Keratinocyte (primary cell): ENCODE measurements at regions not wholly inside any gene's neighbourhood (a gene's known extent, or its start where the extent isn't known, plus 50 kb on each side); places are given as distances from the start of the nearest gene placed in this dataset.

Source experiments
- DNase-seq: peaks from one replicate; pipeline ENCODE4 v3.0.0-alpha.2; 2011; ENCODE audit warnings: low read depth, missing footprints, low spot score
- FAIRE-seq: peaks from 2 replicates; lab custom pipeline; 2011; peaks lifted over from hg19 to GRCh38; lab: Jason Lieb, UNC
- H2AFZ ChIP-seq: 2 replicates; pipeline ENCODE4 v1.6.0; 2012; ENCODE audit warnings: low read length, control low read depth, inconsistent platforms; ENCODE audit not compliant: control insufficient read depth
- H3K27ac ChIP-seq: 2 replicates; pipeline ENCODE4 v1.5.1; 2011; ENCODE audit warnings: low read length; ENCODE audit not compliant: control insufficient read depth, insufficient read depth
- H3K27me3 ChIP-seq: 3 replicates; pipeline ENCODE4 v1.6.0; 2011; ENCODE audit warnings: low read length; ENCODE audit not compliant: control insufficient read depth, insufficient read depth; ENCODE audit errors: extremely low read depth
- H3K36me3 ChIP-seq, 2 experiments: 2 replicates in 1 of 2; 3 replicates in 1 of 2; pipeline ENCODE4 v1.5.1; 2011; ENCODE audit warnings: low read length in 2 of 2, mild to moderate bottlenecking in 1 of 2; ENCODE audit not compliant: control insufficient read depth in 2 of 2, insufficient read depth in 2 of 2; ENCODE audit errors: extremely low read depth in 1 of 2
- H3K4me1 ChIP-seq: 3 replicates; pipeline ENCODE4 v1.5.1; 2011; ENCODE audit warnings: low read length; ENCODE audit not compliant: control insufficient read depth, insufficient read depth; ENCODE audit errors: extremely low read depth
- H3K4me2 ChIP-seq: 3 replicates; pipeline ENCODE4 v1.6.0; 2011; ENCODE audit warnings: low read depth, low read length; ENCODE audit not compliant: control insufficient read depth, insufficient read depth; ENCODE audit errors: extremely low read depth
- H3K4me3 ChIP-seq, 3 experiments: fragments of 200-600 bp in 1 of 3; sonication (generic) in 1 of 3; 2 replicates in 2 of 3; 3 replicates in 1 of 3; pipeline ENCODE4 v1.5.1; 2011 to 2016; ENCODE audit warnings: low read length in 3 of 3, mild to moderate bottlenecking in 3 of 3, control low read depth in 2 of 3, inconsistent platforms in 1 of 3, low read depth in 1 of 3, mixed read lengths in 1 of 3, mixed run types in 1 of 3, moderate library complexity in 1 of 3; ENCODE audit not compliant: control insufficient read depth in 2 of 3, insufficient read depth in 2 of 3; ENCODE audit errors: extremely low read depth in 1 of 3
- H3K79me2 ChIP-seq: 2 replicates; pipeline ENCODE4 v1.6.0; 2012; ENCODE audit warnings: low read length; ENCODE audit not compliant: control insufficient read depth, insufficient read depth
- H3K9ac ChIP-seq: 3 replicates; pipeline ENCODE4 v1.6.0; 2011; ENCODE audit warnings: low read length; ENCODE audit not compliant: control insufficient read depth, insufficient read depth; ENCODE audit errors: extremely low read depth
- H3K9me1 ChIP-seq: 3 replicates; pipeline ENCODE4 v1.6.0; 2011; ENCODE audit warnings: low read length; ENCODE audit not compliant: control insufficient read depth, insufficient read depth; ENCODE audit errors: extremely low read depth
- H3K9me3 ChIP-seq: 2 replicates; pipeline ENCODE4 v1.5.1; 2012; ENCODE audit warnings: low read depth, low read length; ENCODE audit not compliant: control insufficient read depth
- H4K20me1 ChIP-seq: 3 replicates; pipeline ENCODE4 v1.6.0; 2011; ENCODE audit warnings: low read length; ENCODE audit not compliant: control insufficient read depth, insufficient read depth; ENCODE audit errors: extremely low read depth
- EZH2 ChIP-seq: IDR thresholded peaks from one replicate; pipeline ENCODE4 v1.6.1; 2012; ENCODE audit warnings: inconsistent platforms, mild to moderate bottlenecking, low read length, moderate library complexity
- dilution Hi-C: fragments of 300-500 bp; cut with MboI; formaldehyde crosslinking; loops from one replicate; pipeline ENCODE4 v1.7.0; 2020; ENCODE audit warnings: low sequenced_read_pairs; ENCODE audit not compliant: extremely low pct_ligation_motif_present
- TF ChIP-seq, protein P1 (sequence below), 3 experiments: IDR thresholded peaks in 1 of 3; conservative IDR thresholded peaks in 1 of 3; optimal IDR thresholded peaks in 1 of 3; 2 replicates in 2 of 3; 3 replicates in 1 of 3; pipeline versions ENCODE3 to v1.5.1; 2011; ENCODE audit warnings: low read length in 3 of 3, mild to moderate bottlenecking in 3 of 3, moderate library complexity in 2 of 3, control low read depth in 1 of 3, inconsistent platforms in 1 of 3; ENCODE audit not compliant: insufficient read depth in 2 of 3; ENCODE audit errors: extremely low read depth in 1 of 3

DNA sequence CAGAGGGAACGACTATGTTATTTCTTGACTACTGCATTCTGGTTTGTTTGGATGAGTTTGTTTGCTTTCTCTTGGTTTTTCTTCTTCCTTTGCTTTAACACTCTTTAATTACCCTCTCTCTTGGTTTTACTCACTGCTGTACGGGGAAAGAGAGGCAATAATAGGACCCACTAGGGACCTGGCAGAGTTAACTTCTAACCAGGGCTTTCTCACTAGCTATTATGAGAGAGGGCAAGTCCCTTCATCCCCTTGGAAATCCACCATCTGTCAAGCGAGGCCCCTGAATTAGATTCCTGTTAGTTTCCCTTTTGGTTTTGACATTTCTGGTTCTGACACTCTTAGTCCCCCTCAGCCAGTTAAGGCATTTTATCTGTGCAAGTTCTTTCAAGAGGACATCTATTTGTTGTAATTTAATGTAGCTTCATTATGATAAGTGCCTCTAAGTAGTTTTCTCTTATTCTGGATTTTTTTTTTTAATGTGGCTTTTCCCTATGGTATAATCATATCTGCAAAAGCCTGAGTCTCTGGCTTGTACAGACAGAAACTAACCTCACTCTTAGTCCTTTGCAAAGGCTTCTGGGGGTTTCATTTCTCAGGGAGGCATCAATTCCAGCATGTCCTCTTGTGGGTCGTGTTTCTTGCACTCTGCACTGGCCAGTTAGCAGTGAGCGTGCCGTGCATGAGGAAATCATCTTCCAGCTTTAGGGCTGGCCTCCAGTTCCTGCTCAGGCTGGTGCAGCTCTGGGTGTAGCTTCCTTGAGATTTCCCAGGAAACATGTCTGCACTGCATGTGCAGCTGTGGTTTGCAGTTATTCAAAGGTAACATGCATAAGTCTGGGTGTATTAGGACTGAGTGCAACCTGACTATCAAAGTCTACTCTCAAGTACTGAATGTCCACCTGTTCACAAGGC is 221.3 kb downstream of the STIM2 start:
- Histone ChIP-seq H4K20me1 (no peaks in the 10 kb centered on the region), H3K4me2 (no peak overlapping the region), H3K9me3 (no peaks in the 10 kb centered on the region), H3K79me2 (no peaks in the 10 kb centered on the region), H3K36me3 (no peaks in the 10 kb centered on the region), H3K27me3 (peaks cover 16% of the 10 kb centered on the region), H3K4me1 (no peaks in the 10 kb centered on the region), H3K27ac (no peak overlapping the region), H2AFZ (no peak overlapping the region), H3K4me3 (no peak overlapping the region), H3K9me1 (no peaks in the 10 kb centered on the region), H3K9ac (no peak overlapping the region)
- dilution Hi-C loops = no loop called here
- TF ChIP-seq EZH2 = no peak
- TF ChIP-seq, protein P1, sequence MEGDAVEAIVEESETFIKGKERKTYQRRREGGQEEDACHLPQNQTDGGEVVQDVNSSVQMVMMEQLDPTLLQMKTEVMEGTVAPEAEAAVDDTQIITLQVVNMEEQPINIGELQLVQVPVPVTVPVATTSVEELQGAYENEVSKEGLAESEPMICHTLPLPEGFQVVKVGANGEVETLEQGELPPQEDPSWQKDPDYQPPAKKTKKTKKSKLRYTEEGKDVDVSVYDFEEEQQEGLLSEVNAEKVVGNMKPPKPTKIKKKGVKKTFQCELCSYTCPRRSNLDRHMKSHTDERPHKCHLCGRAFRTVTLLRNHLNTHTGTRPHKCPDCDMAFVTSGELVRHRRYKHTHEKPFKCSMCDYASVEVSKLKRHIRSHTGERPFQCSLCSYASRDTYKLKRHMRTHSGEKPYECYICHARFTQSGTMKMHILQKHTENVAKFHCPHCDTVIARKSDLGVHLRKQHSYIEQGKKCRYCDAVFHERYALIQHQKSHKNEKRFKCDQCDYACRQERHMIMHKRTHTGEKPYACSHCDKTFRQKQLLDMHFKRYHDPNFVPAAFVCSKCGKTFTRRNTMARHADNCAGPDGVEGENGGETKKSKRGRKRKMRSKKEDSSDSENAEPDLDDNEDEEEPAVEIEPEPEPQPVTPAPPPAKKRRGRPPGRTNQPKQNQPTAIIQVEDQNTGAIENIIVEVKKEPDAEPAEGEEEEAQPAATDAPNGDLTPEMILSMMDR (optimal IDR thresholded peaks at IDR 0.05 in 1 of 3, IDR thresholded peaks at IDR 0.05 in 1 of 3, conservative IDR thresholded peaks at IDR 0.05 in 1 of 3; ENCODE audit: extremely low read depth in 1 of 3, insufficient read depth in 2 of 3, low read length in 3 of 3) = no peak
- FAIRE-seq = no peak
- DNase-seq = no peak

GRCh38 chr4:27082776-27083175 is 222.1 kb downstream of the STIM2 start:
- dilution Hi-C loops = no loop called here
- DNase-seq = no peak
- FAIRE-seq = no peak
- Histone ChIP-seq H3K79me2 (no peaks in the 10 kb centered on the region), H3K4me1 (no peaks in the 10 kb centered on the region), H2AFZ (no peak overlapping the region), H3K4me3 (no peak overlapping the region), H3K9me1 (no peaks in the 10 kb centered on the region), H3K4me2 (no peak overlapping the region), H3K36me3 (no peaks in the 10 kb centered on the region), H3K9me3 (no peaks in the 10 kb centered on the region), H3K9ac (no peak overlapping the region), H3K27me3 (peaks cover 16% of the 10 kb centered on the region), H3K27ac (no peak overlapping the region), H4K20me1 (no peaks in the 10 kb centered on the region)
- TF ChIP-seq, protein P1 (optimal IDR thresholded peaks at IDR 0.05 in 1 of 3, IDR thresholded peaks at IDR 0.05 in 1 of 3, conservative IDR thresholded peaks at IDR 0.05 in 1 of 3; ENCODE audit: extremely low read depth in 1 of 3, insufficient read depth in 2 of 3, low read length in 3 of 3) = no peak
- no peak for TF ChIP-seq EZH2
